T-helper 9 cell (primary cell): ENCODE measurements at regions not wholly inside any gene's neighbourhood (a gene's known extent, or its start where the extent isn't known, plus 50 kb on each side); places are given as distances from the start of the nearest gene placed in this dataset.

Experiments
- DNase-seq: peaks from one replicate; pipeline ENCODE4 v3.0.0-alpha.2; 2020

DNA sequence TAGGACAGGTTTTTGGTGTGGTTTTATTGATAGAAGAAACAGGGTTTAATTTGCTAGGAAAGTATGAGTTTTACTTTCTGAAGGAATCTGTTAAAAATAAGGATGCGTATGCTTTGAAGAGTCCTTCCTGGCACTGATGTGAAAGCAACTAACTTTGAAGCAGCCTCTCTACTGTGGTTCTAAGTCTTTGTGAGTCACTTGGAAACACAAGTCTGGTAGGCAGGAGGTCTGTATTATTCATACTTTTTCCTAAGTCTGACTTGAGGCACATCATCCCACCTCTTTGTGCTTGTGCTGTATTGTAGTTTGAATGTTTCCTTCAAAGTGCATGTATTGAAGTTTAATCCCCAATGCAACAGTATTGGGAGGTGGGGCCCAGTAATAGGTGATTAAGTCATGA, 129.0 kb downstream of the TAF11L14 start:
- DNase-seq = no peak

DNA sequence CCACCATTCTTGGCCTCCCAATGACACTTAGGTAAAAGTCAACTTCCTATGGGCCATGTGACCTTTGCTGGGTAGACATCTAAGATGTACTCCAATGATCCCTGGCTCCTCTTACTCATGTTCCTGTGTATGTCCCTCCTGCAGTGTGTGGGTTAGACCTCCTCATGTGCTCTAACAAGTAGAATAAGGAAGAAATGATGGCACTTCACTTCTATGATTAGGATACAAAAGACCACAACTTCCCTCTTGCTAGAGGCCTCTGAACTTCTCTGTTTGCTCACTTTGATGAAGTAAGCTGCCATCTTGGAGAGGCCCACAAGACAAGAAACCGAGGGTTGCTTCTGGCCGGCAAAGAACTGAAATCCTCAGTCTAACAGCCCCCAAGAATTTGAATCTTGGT, 131.8 kb downstream of the TAF11L14 start:
- no peak for DNase-seq

DNA sequence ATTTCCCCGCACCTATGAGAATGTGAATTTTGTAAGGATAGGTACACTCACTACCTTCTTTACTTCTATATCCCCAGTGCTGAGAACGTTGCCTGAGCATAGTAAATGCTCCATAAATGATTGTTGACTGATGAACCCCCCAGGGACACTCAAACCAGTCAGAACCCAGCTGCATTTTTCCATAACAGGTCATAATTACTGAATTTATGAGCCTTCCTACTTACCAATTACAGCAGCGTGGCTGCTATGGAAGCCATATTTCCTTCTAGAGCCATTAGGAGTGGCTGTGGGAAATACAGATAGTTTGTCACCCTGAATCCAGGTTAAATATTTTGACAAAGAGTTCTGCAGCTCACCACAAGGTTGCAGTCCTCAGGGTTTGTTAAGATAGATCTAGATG, 135.0 kb downstream of the TAF11L14 start:
- DNase-seq = no peak

DNA sequence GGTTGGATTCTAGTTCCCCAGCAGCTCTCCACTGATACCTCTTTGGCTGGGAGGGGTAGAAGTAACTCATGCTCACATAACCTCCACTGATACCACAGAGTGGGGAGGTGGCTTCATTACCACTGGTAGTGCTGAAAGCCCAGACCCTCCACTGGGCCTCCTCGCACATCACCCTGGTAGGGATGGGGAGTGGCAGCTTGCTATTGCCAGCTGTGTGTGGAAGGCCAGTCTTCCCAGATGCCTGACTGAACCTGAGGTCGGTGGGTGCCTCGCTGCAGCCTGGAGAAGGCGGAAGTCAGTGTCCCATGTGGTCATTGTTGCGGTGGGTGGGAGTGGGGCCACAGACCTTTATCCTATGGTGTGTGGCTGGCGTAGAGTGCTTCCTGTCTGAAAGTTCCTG, 138.0 kb downstream of the TAF11L14 start:
- DNase-seq = no peak

DNA sequence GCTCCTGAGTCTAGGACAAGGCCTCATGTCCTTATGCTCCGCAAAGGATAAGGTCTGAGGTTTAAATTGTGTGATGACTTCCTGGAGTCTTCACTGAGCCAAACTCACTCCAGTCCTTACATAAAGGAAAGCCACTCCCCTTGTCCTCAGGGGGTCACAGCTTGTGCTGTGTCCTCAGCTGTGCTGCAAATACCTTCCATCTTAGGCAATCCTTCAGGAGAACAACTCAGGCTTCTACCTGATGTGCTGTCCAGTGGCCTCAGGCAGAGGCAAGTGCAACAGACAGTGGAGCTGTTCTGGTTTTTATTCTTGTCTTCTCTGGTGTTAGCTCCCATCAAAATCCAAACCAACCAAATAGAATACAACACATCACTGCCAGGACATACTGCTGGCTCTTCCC, 151.5 kb downstream of the TAF11L14 start:
- no peak for DNase-seq

DNA sequence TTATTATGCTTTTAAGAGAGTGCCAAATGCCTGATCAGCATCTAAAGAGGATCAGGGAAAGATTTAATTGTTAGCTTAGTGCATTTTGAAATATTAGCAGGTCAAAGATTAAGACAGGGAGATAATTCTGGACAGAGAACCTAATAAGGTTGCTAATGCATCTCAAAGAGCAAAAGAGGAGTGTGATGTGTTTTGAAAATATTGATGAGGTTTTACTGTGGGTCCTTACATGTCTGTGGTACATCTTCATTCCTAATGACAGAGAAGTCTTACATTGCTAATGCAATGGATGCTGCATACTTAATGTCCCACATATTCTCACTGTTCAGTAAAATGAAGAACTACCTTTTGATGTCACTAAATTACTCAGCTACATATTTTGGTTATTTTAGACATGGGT, 154.1 kb downstream of the TAF11L14 start:
- DNase-seq = no peak

DNA sequence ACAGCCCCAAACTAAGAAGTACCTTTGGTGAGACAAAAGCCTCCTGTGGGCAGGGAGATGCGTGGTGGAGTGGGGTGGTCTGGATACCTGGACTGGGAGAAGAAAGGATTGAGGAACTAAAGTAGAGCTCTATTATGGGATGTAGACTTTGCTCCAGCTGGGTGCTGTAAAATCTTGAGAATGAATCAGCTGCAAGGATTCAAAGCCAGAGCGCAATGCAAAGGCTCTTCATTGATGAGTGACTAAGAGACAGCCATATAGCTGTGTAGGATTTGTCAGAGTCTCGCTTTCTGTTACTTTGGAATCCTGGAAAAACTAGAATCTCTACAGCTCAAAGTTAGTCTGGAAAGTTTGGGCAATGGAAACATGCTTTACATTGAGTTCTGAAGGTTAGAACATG, 159.9 kb downstream of the TAF11L14 start:
- no peak for DNase-seq

DNA sequence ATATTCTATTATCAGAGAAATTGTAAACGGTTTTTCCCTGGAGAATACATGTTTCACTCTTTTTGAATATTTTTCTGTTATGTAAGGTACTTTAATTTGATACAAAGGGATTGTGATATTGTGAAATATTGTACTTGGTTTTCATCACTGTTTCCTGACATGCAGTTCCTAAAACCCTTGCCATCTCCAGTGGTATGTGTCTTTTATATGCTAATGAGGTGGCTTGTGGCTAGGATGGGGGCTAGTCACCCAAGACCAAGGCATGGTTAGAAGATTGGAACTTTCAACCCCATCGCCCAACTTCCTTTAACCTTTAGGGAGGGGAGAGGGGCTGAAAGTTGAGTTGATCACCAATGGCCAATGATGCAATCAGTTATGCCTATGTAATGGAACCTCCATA, 160.6 kb downstream of the TAF11L14 start:
- no peak for DNase-seq

DNA sequence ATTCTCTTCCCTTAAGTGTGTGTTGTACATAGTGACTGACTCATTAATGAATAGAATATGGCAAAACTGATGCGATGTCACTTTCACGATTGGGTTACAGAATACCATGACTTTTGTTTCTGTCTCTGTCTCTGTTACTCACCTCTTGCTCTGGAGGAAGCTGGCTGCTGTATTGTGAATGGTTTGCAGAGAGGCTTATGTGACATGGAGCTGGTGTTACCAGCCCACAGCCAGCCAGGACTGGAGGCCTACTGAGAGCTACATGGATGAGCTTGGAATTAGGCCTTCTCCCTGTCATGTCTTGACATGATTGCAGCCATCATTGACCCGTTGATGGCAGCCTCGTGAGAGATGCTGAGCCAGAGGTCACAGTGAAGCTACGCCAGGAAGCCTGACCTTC, 161.9 kb downstream of the TAF11L14 start:
- DNase-seq = no peak

DNA sequence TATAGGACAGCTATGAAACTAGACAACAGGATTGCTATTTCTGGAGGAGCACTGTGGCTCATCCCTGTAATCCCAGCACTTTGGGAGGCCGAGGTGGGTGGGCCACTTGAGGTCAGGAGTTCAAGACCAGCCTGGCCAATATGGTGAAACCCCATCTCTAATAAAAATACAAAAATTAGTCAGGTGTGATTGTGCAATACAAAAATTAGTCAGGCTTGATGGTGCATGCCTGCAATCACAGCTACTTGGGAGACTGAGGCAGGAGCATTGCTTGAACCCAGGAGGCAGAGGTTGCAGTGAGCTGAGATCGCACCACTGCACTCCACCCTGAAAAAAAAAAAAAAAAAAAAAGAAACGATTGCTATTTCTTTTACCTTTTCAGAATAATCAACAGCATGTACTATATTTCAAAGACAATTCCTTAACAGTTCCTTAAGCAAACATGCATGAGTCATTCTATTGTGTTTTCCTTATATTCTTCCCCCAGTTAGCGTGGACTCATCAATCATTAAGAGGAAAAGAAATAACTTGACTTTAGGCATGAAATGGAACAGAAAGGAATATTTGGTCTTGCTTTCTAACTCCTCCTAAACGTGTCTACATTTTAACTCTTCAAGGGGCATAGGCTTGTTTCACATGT, 162.6 kb downstream of the TAF11L14 start:
- no peak for DNase-seq

DNA sequence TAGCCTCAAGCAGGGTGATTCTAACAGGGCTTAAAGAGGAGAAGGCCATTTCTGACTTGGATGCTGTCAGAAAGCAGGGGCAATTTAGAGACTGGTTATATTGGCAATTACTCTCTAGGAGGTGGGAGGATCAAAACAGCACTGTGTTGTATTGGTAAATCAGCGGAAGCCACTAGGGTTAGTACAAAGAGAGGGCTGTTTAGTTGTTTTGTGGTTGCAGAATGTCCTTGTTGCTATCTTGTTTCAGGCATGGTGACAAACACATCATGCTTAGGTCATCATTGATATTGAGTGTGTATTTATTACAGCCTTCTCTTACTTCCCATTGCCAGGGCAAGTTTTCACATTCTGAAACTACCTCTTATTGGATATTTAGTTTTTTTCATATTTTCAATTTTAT, 165.3 kb downstream of the TAF11L14 start:
- DNase-seq = no peak

DNA sequence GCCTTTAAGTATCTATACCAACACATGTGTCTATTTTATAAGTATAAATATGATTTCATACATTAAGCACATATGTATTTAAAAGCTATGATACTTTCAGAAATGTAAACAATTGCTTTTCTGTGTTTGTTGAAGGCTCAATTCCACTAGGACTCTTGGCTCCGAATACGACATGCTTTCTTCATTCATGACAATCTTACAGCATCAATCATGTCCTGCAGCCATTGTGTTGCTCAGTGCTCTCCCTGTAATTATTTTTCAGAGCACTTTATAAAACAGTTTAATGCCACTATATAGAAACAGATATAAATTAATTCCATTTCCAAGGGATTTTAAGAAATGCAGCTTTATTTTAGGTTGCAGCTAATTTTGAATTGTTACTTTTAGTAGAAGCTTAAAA, 167.3 kb downstream of the TAF11L14 start:
- no peak for DNase-seq

DNA sequence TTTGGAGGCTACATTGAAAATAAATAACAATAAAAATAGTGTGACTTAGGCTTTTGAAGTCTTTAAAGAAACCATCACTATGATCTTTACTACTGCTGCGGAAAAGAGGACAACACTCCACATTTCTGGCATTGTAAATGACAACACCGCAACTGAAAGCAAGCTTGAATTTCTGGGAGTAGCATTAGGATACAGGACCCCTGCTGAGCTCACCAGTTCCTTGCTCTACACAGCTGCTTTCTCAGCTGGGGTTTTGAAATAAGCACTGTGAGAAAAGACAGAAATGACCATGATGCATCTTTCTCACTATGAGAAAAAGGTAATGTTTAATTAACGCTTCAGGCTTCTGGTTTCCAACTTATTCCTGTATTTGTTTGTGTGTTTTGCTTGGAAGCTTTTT, 168.0 kb downstream of the TAF11L14 start:
- DNase-seq = no peak

DNA sequence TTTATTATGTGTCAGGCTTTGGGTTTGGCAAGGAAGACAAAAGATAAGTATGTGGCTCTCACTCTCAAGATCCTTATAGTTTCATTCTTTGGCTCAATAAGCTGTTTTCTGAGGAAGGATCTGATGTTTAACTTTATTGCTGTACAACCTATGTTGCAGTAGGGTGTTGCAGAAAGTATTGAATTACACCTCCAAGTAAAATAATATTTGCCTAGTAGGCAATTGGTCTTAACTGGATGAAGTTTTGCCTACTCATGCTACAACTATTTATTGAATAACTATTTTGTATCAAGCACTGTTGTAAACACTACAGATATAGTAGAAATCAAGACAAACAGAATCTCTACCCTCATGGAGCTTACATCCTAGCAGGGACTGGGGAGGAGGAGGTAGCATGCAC, 169.7 kb downstream of the TAF11L14 start:
- DNase-seq = no peak

DNA sequence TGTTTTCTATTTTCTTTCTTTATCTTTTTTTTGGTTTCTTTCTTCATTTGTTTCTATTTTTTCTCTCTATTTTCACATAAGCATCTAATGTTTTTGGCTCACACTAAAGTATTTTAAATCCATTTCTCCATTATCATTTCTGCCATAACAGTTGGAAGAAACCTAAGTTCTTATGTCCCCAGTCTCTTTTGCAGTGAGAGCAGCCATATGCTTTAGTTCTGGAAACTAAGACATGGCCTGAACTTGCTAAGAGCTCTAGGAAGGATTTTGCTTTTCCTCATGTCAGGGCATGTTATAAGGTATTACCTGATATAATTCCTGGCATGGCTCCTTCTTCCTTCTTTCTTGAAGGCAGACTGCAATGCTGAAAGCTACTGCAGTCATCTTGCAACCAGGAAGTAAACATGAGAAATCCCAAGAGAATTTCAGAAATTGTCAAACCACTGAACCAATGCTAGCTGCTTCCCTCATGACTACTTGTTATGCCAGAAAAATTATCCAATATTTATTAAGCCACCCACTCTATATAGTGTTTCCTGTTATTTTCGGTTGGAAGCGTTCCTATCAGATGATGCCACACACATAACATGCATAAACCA, 171.1 kb downstream of the TAF11L14 start:
- no peak for DNase-seq

DNA sequence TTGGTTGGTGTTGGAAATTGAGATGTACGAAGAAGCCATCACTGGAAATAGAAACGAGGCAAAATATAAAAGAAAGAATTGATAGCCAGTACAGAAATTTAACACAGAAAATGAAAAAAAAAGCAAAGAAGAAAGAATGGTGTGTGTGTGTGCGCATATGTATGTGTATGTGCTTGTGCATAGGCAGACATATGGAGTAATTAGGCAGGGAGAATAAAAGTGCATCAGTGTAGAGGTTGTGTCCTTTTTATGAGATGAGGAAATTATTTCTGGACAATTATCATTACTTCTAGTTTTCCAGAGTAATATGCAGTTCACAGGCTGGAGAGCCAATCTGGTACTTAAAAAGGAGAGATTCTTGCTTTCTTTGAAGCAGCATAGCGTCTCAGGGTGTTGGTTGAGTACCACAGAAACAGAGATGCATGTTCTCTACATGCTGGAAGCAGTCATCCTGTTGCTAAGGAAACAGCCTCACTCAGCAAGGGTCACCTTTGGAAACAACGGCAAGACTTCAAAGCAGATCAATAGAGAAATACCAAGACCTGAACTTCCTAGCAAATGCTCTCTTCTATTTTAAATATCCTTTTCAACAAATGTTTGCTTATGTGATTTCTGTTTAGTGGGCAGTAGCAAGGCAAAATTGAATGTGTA, 172.7 kb downstream of the TAF11L14 start:
- DNase-seq = no peak

DNA sequence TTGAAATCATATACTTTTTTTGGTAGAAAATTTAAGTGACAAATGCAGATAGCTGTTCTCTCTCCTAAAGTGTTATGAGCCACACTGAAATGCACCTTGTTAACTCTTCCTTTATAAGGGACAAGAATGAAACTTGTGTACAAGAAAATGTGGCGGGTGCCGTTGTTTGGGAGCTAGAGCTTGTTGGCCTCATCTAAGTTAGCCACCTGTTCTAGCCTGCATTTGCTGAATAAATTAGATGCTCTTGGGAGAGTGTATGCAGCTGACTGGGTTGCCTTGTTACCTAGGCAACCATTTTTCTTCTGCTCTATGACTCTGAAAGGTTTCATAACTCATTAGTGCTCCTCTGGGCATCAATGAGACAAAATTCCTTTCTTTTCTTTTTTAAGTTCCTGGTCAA, 174.3 kb downstream of the TAF11L14 start:
- DNase-seq = no peak

DNA sequence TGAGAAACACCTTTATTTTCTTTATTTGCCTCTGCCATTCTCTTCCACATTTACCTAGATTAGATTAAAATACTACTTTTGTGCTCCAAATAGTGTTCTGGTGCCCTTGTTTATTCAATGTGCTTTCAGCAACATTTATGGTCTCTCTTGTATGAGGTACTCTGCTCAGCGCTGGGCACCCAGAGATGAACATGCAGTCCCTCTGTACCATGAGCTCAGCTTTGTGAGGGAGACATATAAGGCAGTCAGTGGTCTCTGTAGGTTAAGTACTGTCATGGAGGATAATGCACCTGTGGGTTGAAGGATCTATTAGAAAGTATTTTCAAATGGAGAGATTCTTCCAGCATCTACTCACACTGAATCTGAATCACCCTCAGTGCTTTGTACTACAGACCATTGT, 176.5 kb downstream of the TAF11L14 start:
- no peak for DNase-seq

DNA sequence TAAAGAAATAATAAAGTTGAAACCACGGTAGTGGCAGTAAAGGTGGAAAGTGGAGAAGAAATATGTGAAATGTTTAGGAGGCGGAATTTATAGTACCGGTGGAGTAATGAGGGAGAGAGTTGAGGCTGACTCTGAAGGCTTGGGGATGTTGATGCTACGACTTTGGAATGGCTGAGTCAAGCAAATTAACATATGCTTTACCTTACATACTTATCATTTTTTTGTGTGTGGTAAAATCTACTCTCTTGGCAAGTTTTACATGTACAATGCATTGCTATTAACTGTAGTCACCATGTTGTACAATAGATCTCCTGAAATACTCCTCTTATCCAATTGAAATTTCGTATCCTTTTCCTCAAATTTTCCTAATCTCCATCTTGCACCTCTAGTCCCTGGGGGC, 179.0 kb downstream of the TAF11L14 start:
- DNase-seq = no peak

DNA sequence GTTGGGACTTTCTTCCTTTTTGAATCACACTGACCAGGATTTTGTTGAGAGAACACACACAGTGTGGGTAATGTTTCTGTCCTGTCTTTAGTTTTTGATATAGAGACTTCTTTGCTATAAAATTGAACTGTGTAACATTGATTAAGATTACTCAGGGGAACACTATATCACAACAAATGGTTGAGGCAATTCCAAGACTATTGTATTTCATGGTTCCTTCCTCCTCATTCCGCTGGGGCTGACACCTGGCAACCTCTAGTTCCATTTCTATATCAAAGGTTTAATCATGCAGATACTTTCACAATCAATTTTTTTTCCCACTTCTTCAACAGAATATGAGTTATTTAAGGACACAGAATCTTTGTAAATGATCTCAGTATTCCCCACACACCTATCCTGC, 182.2 kb downstream of the TAF11L14 start:
- no peak for DNase-seq

DNA sequence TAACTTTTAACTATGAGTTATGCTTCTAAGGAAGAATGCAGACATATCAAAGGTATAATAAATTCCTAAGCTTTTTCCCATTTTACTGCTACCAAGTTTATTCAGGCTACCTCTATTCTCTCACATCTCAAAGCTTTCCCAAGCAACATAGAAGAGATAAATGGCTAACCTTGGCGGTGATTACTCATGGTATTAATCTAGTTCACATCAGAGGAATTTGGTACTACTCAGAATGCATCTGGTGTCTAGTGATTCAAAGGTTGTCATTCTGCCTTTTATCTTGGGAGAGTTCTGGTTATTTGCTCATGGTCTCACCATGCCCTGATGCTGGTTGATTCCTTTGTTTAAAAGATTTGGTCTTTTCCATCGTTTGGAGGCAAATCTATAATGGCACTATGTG, 182.7 kb downstream of the TAF11L14 start:
- DNase-seq = no peak

DNA sequence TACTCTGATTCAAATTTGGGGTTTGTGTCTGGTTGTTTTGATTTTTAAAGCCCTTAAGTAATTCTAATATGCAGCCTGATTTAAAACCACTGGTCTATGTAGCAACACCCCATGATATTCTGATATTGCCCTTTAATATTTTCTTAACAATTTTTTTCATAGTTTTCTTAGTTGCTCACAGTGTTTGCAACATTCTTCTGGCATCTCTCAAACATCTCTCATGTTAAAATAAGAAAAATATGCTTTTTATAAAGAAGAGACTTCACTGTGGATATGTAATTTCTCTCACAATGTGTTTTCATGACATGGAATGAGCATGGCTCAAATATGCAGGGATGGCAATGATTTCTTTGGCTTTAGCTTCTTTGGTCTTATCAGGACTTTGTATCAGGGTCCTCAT, 183.7 kb downstream of the TAF11L14 start:
- no peak for DNase-seq

DNA sequence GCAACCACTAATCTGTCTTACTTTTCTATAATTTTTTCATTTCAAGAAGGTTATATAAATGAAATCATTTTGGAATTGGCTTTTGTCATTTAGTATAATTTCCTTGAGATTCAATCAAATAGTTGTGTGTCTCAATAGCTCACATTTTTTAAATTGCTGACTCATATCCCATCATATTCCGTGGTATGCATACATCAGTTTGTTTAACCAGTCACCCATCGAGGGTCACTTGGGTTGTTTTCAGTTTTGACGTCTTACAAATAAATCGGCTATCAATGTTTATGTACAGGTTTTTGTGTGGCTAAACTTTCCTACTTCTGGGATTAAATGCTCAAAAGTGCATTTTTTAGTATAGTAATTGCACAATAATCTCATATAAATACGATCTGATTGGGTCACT, 185.5 kb downstream of the TAF11L14 start:
- DNase-seq = no peak

DNA sequence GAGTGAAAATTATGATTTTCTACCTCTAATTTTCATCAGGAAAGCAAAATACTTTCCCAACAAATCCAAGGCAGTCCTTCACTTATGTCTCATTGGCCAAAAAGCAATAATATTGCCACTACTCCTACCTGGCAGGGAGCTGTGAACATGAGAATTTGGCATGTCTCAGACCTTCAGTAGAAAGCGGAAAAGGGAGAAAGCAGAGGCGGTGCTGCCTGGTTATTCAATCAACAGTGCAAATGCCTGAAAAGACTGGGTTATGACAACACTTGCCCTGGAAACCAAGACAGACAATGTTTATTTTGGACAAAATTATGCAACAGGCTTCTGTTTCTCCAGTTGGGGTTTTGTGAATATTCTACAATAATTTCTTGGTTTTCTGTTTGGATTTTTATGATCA, 194.4 kb downstream of the TAF11L14 start:
- no peak for DNase-seq

DNA sequence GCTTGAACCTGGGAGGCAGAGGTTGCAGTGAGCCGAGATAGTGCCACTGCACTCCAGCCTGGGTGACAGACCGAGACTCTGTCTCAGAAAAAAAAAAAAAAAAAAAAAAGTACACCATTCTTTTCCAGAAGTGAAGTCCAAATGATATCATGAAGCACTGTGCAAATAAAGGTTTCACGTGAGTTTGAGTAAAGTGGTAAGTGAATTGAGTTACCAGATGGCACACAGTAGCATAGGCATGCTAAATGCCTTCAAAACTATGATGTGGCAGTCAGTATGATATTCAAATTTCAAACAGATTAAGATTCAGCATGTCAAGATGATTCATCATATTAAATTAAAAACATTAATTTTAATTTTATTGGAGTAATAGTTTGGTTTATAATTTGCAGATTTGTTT, 195.2 kb downstream of the TAF11L14 start:
- DNase-seq = no peak
